ENCODE measurements at regions not wholly inside any gene's neighbourhood (a gene's known extent, or its start where the extent isn't known, plus 50 kb on each side); places are given as distances from the start of the nearest gene placed in this dataset.
A peak's percentile ranks its signal among the peaks of the same experiment; 100 is the strongest.

- no peak overlapping the region for H3K4me3 ChIP-seq (ENCODE audit: low read depth, low read length)
- no peaks in the 10 kb centered on the region for H3K9me3 ChIP-seq (ENCODE audit: control insufficient read depth, insufficient read depth, low read depth, low read length)
- ChIA-PET POLR2A (no interaction called here), CTCF (interaction anchor here (0.6 to 0.7 kb wide), 3 partner anchors 43 to 472 kb away, joined by 3 read pairs; no protein-coding TSS in a partner anchor)
- no peak overlapping the region for H3K27ac ChIP-seq (ENCODE audit: extremely low read depth, low read depth, low read length)
- H3K4me1 ChIP-seq (ENCODE audit: control insufficient read depth, insufficient read depth, low read length) = no peaks in the 10 kb centered on the region
- no peaks in the 10 kb centered on the region for H3K36me3 ChIP-seq (ENCODE audit: control insufficient read depth in 2 of 2, insufficient read depth in 1 of 2, low read length in 2 of 2)
- TF ChIP-seq KLF9 (tag by site-specific recombination; IDR thresholded peaks at IDR 0.05; ENCODE audit: low read depth) (no peak), IKZF3 (tag by site-specific recombination; IDR thresholded peaks at IDR 0.05) (no peak), HOXA7 (CRISPR knock-in tag; IDR thresholded peaks at IDR 0.05; ENCODE audit: borderline replicate concordance) (no peak), ZNF549 (tag by site-specific recombination; IDR thresholded peaks at IDR 0.05) (no peak), ZNF239 (tag by site-specific recombination; IDR thresholded peaks at IDR 0.05) (peak; percentile 71; the same call in 1 of the 2 replicates), ZNF558 (tag by site-specific recombination; IDR thresholded peaks at IDR 0.05) (no peak), ZNF654 (tag by site-specific recombination; IDR thresholded peaks at IDR 0.05; ENCODE audit: low read depth) (no peak)
Measured at GRCh38 chr14:97104029-97104428, 306.8 kb downstream of the VRK1 start.

- Histone ChIP-seq H3K4me3 (ENCODE audit: low read depth, low read length) (no peak overlapping the region), H3K36me3 (ENCODE audit: control insufficient read depth in 2 of 2, insufficient read depth in 1 of 2, low read length in 2 of 2) (no peaks in the 10 kb centered on the region), H3K4me1 (ENCODE audit: control insufficient read depth, insufficient read depth, low read length) (no peaks in the 10 kb centered on the region), H3K9me3 (ENCODE audit: control insufficient read depth, insufficient read depth, low read depth, low read length) (no peaks in the 10 kb centered on the region), H3K27ac (ENCODE audit: extremely low read depth, low read depth, low read length) (no peak overlapping the region)
- CTCF ChIA-PET = interaction anchor here (0.7 kb wide), 2 partner anchors 59 to 551 kb away, joined by 3 read pairs; no protein-coding TSS in a partner anchor
- TF ChIP-seq ZNF692 (tag by site-specific recombination; IDR thresholded peaks at IDR 0.05) = no peak
- TF ChIP-seq ZSCAN16 (tag by site-specific recombination; IDR thresholded peaks at IDR 0.05) = no peak
- no peak for TF ChIP-seq ZNF530 (tag by site-specific recombination; IDR thresholded peaks at IDR 0.05; ENCODE audit: low read depth)
- no peak for TF ChIP-seq ZNF398 (tag by site-specific recombination; IDR thresholded peaks at IDR 0.05)
- no peak for TF ChIP-seq ZSCAN30 (tag by site-specific recombination; IDR thresholded peaks at IDR 0.05)
- no peak for TF ChIP-seq ZNF23 (tag by site-specific recombination; IDR thresholded peaks at IDR 0.05; ENCODE audit: borderline replicate concordance)
- no peak for TF ChIP-seq PRDM2 (tag by site-specific recombination; IDR thresholded peaks at IDR 0.05; ENCODE audit: borderline replicate concordance)
- no peak for TF ChIP-seq ZBTB17 (tag by site-specific recombination; IDR thresholded peaks at IDR 0.05)
- no peak for TF ChIP-seq SP2 (tag by site-specific recombination; IDR thresholded peaks at IDR 0.05)
- TF ChIP-seq KLF7 (tag by site-specific recombination; IDR thresholded peaks at IDR 0.05; ENCODE audit: borderline replicate concordance) = no peak
- TF ChIP-seq YY1 (tag by site-specific recombination; IDR thresholded peaks at IDR 0.05) = no peak
- TF ChIP-seq ZNF626 (tag by site-specific recombination; IDR thresholded peaks at IDR 0.05) = no peak
- POLR2A ChIA-PET = no interaction called here
Measured at GRCh38 chr14:97106166-97106565, 309.0 kb downstream of the VRK1 start.
